GM18907 (cell line): ENCODE measurements at regions not wholly inside any gene's neighbourhood (a gene's known extent, or its start where the extent isn't known, plus 50 kb on each side); places are given as distances from the start of the nearest gene placed in this dataset.

ENCODE experiments used
- ATAC-seq: cut with Tn5 transposase; IDR thresholded peaks from one replicate; pipeline ENCODE4 v1.9.1; 2021; ENCODE audit warnings: mild to moderate bottlenecking, moderate library complexity; ENCODE audit not compliant: unreplicated experiment

GRCh38 chr22:48331691-48332220 is 1495.9 kb downstream of the BRD1 start:
- no peak for ATAC-seq

GRCh38 chr22:48331266-48331665 is 1496.4 kb downstream of the BRD1 start:
- no peak for ATAC-seq

GRCh38 chr22:48327721-48328120 is 1500.0 kb downstream of the BRD1 start:
- no peak for ATAC-seq

DNA sequence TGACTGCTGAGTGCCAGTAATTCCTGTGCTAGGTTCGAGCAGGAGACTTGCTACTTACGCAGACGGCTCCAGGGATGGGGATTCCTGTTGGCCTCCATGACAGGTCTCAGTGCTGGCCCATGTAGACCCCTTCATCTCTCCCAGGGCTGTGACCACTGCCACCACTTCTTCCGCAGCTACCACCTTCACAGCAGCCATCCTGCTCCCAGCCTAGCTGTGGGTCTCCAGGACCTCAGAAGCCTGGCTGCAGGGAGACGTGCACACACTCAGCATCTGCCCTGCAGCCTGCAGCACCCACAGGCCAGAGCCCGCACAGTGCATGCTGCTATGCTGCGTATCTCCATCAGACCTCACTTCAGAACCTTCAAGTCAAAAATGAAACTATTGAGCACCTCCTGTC is 1503.9 kb downstream of the BRD1 start:
- ATAC-seq = no peak

DNA sequence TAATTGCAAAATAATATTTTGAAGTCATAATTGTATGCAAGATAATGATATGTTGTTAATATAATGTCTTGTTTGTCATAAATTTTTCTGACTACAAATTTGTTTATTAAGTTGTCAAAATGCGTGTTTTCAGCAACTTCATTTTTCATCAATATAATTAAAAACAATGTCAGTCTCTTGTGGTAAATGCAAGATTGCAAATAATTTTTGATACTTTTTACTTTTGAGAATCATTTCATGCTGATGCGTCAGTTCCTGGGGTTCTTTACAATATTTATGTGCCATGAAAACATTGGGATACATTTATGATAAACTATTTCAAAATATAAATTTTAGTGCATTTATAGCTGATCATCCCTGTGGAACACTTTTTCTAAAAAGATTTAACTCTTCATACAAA is 1504.8 kb downstream of the BRD1 start:
- ATAC-seq = no peak

DNA sequence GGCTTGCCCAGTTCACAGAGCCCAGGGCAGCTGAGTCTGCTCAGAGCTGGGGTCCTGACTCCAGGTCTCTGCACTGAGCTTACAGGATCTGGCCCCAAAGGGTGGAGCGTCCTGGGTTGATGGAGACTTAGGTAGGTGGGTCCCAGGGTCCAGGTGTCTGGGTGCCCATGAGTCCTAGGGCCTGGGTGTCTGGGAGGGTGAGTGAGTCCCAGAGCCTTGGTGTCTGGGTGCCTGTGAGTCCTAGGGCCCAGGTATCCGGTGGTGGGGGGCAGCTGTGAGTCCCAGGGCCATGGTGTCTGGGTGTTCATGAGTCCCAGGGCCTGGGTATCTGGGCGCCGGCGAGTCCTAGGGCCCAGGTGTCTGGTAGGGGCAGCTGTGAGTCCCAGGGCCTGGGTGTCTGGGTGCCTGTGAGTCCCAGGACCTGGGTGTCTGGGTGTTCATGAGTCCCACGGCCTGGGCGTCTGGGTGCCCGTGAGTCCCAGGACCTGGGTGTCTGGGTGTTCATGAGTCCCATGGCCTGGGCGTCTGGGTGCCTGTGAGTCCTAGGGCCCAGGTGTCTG is 1505.6 kb downstream of the BRD1 start:
- no peak for ATAC-seq

GRCh38 chr22:48320683-48321451 is 1506.8 kb downstream of the BRD1 start:
- no peak for ATAC-seq

- no peak for ATAC-seq
These were observed 1507.5 kb downstream of the BRD1 start for GRCh38 chr22:48320048-48320682.

GRCh38 chr22:48319321-48320047 is 1508.2 kb downstream of the BRD1 start:
- no peak for ATAC-seq

- no peak for ATAC-seq
These were observed 1508.9 kb downstream of the BRD1 start for GRCh38 chr22:48318575-48319320.

- no peak for ATAC-seq
These were observed 1509.5 kb downstream of the BRD1 start for GRCh38 chr22:48318173-48318572.

DNA sequence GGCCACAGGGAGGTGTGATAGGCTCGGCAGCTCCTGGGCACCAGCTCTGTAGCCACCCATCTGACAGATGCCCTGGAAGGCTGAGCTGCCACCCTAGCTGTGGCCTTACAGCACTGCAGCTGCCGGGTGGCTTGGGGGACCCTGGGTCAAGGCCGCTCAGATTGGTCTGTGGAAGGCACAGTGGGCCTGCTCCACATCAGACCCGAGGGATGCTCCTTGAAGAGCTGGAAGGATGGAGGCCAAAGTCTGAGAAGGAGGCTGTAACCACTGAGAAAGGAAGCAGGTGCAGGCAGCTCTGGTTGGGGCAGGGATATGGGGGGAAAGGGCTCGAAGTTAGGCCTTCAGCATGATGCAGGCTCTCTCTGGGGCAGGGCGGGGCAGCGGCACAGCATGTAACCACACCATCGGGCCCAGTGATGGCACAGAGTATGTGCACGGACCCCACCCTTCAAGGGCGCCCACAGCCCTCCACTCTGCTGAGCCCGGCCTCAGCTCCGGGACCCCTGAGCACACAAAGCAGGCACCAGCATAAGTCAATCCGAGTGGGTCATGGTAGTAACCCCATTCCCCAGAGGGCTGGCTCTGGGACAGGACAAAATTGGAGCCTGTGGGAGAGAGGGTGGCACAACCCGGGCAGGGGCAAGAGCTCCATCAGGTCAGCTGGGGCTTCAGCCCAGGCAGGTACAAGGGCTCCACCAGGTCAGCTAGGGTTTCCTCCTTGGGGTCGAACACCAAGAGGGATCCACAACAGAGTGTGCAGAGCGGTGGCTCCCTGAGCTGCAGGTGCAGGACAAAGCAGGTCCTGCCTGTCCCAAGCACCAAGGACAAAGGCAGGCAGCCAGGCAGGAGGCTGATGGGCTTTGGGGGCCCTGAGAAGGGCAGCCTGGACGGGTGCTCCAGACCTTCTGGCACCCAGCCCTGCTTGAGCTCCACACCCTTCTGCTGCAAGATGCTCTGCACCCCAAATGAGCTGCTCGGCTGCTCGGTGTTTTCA is 1511.1 kb downstream of the BRD1 start:
- no peak for ATAC-seq

DNA sequence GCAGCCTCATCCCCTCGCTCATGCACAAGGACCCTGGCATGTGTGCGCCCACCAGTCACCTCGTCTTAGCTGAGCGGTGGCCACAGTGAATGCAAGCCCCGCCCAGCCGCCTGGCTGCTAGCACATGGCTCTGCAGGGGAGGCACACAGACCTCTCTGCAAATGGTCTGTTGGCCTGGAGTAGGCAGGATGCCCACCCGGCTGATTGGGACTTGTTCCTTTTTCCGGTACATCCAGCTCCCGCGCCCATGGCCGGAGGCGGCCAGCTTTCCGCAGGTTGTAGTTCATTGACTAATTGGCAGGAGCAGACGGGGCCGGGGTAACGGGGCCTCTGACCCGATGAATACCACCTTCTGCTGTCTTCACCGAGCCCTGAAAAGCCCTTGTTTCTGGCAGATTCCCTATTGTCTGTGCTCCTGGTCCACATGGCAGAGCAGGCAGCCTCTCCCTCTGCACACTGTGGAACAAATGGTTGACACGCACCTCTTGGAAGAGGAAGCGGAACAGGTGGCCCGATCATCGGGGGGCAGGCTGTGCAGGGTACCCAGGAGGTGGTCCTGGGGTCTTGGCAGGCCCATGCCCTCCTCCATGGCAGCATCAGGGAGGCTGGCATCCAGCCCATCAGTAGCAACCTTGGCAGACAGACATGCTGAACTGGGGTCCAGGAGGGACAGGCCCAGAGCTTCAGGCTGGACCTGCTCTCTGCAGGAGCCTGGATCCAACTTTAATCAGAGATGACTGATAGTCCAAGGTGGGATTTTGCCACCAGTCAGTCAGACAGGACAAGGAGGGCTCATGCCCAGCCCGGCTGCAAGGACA is 1512.0 kb downstream of the BRD1 start:
- ATAC-seq = no peak

DNA sequence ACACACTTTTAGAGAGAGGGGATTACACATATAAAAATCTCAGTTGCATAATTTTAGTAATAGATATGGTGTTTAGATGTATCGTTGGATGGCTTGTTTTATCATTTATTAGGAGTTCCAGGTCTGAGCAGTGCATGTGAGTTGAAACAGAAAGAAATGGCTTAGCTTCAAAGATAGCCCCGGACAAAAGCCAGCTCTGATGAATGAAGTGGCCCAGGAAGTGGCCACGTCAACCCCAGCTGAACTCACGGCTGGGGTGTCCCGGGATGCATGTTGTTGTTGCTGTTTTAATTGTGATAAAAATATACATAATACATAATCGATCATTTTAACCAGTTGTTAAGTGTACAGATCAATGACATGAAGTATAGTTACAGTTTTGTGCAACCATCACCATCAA is 1513.6 kb downstream of the BRD1 start:
- no peak for ATAC-seq

GRCh38 chr22:48313175-48313830 is 1514.4 kb downstream of the BRD1 start:
- ATAC-seq = no peak

- ATAC-seq = no peak
These were observed 1516.9 kb downstream of the BRD1 start for GRCh38 chr22:48310740-48311139.

DNA sequence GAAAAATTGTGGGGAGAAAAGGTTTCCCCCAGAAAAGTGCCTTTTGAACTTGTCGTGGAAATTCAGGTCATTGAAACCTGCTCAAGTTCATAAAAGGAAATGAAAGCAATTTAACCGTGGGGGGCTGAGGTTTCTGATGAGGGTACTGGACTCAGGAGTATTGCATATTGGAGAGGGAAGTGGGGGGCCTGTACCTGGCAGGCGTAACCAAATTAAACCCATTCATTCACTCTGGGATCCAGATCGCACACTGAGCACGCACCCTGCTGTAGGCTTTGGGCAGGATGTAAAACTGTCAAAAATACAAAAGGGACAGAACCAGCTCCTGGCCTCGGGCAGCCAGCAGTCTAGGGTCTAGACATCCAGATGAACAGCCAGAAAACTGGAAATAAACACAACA is 1517.4 kb downstream of the BRD1 start:
- ATAC-seq = no peak

- no peak for ATAC-seq
These were observed 1517.8 kb downstream of the BRD1 start for GRCh38 chr22:48309836-48310235.
